Breast epithelium (tissue), 4 donors: ENCODE measurements at regions not wholly inside any gene's neighbourhood (a gene's known extent, or its start where the extent isn't known, plus 50 kb on each side); places are given as distances from the start of the nearest gene placed in this dataset.

Source experiments
- DNase-seq, 2 donors: peaks; one replicate each; pipeline ENCODE4 v3.0.0-alpha.2; 2019; ENCODE audit warnings: low spot score in 2 of 2
- H3K27ac ChIP-seq, 2 donors: fragments of 200-600 bp; sonication (generic) in 1 of 2; one replicate each; pipeline ENCODE4 v1.5.1; 2016 to 2019; ENCODE audit warnings: mild to moderate bottlenecking in 1 of 2
- H3K27me3 ChIP-seq, 2 donors: fragments of 200-600 bp; sonication (generic) in 1 of 2; one replicate each; pipeline versions ENCODE4 v1.5.1 to v1.6.0; 2017 to 2019; ENCODE audit warnings: control low read depth in 1 of 2, mild to moderate bottlenecking in 1 of 2
- H3K36me3 ChIP-seq: fragments of 200-600 bp; one replicate; pipeline ENCODE4 v1.5.1; 2019
- H3K4me1 ChIP-seq, 2 donors: fragments of 200-600 bp; sonication (generic); one replicate each; pipeline ENCODE4 v1.5.1; 2016 to 2019; ENCODE audit warnings: control low read depth in 1 of 2
- H3K4me3 ChIP-seq, 3 donors: fragments of 200-600 bp; sonication (generic); 1 replicate in 2 of 3; 2 replicates in 1 of 3; pipeline ENCODE4 v1.5.1; 2016 to 2019; ENCODE audit warnings: mild to moderate bottlenecking in 3 of 3, moderate library complexity in 2 of 3
- H3K9me3 ChIP-seq, 2 donors: fragments of 200-600 bp; sonication (generic) in 1 of 2; one replicate each; pipeline ENCODE4 v1.5.1; 2016 to 2019; ENCODE audit warnings: control low read depth in 1 of 2
- POLR2A ChIP-seq: fragments of 450-650 bp; IDR thresholded peaks from one replicate; pipeline ENCODE4 v1.6.1; 2016; ENCODE audit warnings: antibody characterized with exemption, mild to moderate bottlenecking, moderate library complexity
- POLR2AphosphoS5 ChIP-seq, 3 donors: sonication (generic); formaldehyde crosslinking; IDR thresholded peaks; one replicate each; pipeline ENCODE4 v1.6.1; 2017; ENCODE audit warnings: antibody characterized with exemption in 3 of 3
- intact Hi-C: fragments of 100-400 bp; cut with DNase I; formaldehyde crosslinking; loops from one replicate; pipeline ENCODE4 v1.15.1; 2023; ENCODE audit warnings: low total_unique reads
- TF ChIP-seq, protein P1 (sequence below), 3 donors: fragments of 450-650 bp; IDR thresholded peaks; one replicate each; pipeline ENCODE4 v1.5.1; 2016 to 2017; ENCODE audit warnings: antibody characterized with exemption in 3 of 3, mild to moderate bottlenecking in 3 of 3, moderate library complexity in 3 of 3

GRCh38 chr19:31988256-31988655 is 357.2 kb upstream of the ZNF507 start:
- TF ChIP-seq, protein P1, sequence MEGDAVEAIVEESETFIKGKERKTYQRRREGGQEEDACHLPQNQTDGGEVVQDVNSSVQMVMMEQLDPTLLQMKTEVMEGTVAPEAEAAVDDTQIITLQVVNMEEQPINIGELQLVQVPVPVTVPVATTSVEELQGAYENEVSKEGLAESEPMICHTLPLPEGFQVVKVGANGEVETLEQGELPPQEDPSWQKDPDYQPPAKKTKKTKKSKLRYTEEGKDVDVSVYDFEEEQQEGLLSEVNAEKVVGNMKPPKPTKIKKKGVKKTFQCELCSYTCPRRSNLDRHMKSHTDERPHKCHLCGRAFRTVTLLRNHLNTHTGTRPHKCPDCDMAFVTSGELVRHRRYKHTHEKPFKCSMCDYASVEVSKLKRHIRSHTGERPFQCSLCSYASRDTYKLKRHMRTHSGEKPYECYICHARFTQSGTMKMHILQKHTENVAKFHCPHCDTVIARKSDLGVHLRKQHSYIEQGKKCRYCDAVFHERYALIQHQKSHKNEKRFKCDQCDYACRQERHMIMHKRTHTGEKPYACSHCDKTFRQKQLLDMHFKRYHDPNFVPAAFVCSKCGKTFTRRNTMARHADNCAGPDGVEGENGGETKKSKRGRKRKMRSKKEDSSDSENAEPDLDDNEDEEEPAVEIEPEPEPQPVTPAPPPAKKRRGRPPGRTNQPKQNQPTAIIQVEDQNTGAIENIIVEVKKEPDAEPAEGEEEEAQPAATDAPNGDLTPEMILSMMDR (IDR thresholded peaks at IDR 0.05): no peak
- no peak for TF ChIP-seq POLR2AphosphoS5 (IDR thresholded peaks at IDR 0.05)
- TF ChIP-seq POLR2A: no peak
- H3K27ac ChIP-seq: no peak overlapping the region
- DNase-seq: no peak
- peaks cover 9 to 10% of the 10 kb centered on the region in 2 donors for H3K9me3 ChIP-seq
- H3K4me3 ChIP-seq: no peak overlapping the region
- H3K36me3 ChIP-seq: no peaks in the 10 kb centered on the region
- intact Hi-C loops: no loop called here
- H3K27me3 ChIP-seq: no peaks in the 10 kb centered on the region
- no peaks in the 10 kb centered on the region for H3K4me1 ChIP-seq

GRCh38 chr19:31991984-31992655 is 353.3 kb upstream of the ZNF507 start:
- H3K4me3 ChIP-seq: no peak overlapping the region
- H3K27ac ChIP-seq: no peak overlapping the region
- intact Hi-C loops: no loop called here
- no peaks in the 10 kb centered on the region for H3K4me1 ChIP-seq
- no peaks in the 10 kb centered on the region for H3K9me3 ChIP-seq
- no peak for DNase-seq
- H3K36me3 ChIP-seq: no peaks in the 10 kb centered on the region
- no peaks in the 10 kb centered on the region for H3K27me3 ChIP-seq
- TF ChIP-seq, protein P1 (IDR thresholded peaks at IDR 0.05): no peak
- TF ChIP-seq POLR2A (no peak), POLR2AphosphoS5 (IDR thresholded peaks at IDR 0.05) (no peak)

DNA sequence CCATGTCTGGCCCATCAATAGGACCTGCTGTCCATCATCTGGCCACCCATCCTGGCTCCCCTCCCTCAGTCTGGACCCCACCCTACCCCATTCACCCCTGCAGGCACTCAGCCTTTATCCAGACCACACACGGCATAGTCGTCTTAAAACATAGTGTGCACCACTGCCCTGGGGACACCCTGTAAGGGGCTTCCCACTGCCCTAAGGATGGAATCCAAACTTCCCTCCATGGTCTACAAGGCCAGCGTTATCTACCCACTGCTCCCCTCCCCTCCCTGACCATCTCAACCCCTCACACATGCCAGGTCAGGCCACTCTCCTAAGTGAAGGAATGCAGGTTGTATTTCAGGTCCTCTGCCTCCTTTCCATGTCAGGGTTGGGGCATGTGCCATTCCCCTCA is 352.7 kb upstream of the ZNF507 start:
- intact Hi-C loops: no loop called here

GRCh38 chr19:31995546-31995945 is 349.9 kb upstream of the ZNF507 start:
- H3K27me3 ChIP-seq: no peaks in the 10 kb centered on the region
- H3K36me3 ChIP-seq: no peaks in the 10 kb centered on the region

More for the DNA sequence above, 352.7 kb upstream of the ZNF507 start:
- no peaks in the 10 kb centered on the region for H3K36me3 ChIP-seq
- no peaks in the 10 kb centered on the region for H3K4me1 ChIP-seq
- no peak overlapping the region for H3K4me3 ChIP-seq
- no peaks in the 10 kb centered on the region for H3K9me3 ChIP-seq
- TF ChIP-seq POLR2AphosphoS5 (IDR thresholded peaks at IDR 0.05) (no peak), POLR2A (no peak)
- TF ChIP-seq, protein P1 (IDR thresholded peaks at IDR 0.05): no peak
- DNase-seq: no peak
- no peak overlapping the region for H3K27ac ChIP-seq
- H3K27me3 ChIP-seq: no peaks in the 10 kb centered on the region

DNA sequence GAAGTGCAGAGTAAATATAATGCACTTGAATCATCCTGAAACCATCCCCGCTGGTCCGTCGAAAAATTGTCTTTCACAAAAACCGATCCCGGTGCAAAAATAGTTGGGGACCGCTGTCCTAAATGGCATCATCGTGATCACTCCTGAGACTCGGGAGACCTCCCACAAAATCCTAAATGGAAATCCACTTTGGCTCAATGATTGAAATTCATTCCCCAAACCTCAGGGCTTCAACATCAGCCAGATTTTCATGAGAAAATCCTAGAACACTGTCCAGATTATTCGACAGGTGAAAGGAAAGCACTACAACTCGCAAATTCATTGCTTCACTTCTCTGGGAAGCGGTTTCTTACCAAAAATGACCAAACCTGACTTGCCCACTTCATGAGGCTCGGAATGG is 335.3 kb upstream of the ZNF507 start:
- Histone ChIP-seq H3K27ac (no peak overlapping the region), H3K36me3 (no peaks in the 10 kb centered on the region)
- no peak for DNase-seq

More at GRCh38 chr19:31995546-31995945, 349.9 kb upstream of the ZNF507 start:
- intact Hi-C loops: no loop called here
- H3K27ac ChIP-seq: no peak overlapping the region
- no peak for DNase-seq
- TF ChIP-seq, protein P1 (IDR thresholded peaks at IDR 0.05): no peak
- TF ChIP-seq POLR2A (no peak), POLR2AphosphoS5 (IDR thresholded peaks at IDR 0.05) (no peak)
- H3K4me1 ChIP-seq: no peaks in the 10 kb centered on the region
- no peak overlapping the region for H3K4me3 ChIP-seq
- H3K9me3 ChIP-seq: no peaks in the 10 kb centered on the region

More for the DNA sequence above, 335.3 kb upstream of the ZNF507 start:
- no peak for TF ChIP-seq POLR2A
- TF ChIP-seq, protein P1 (IDR thresholded peaks at IDR 0.05): no peak
- no peak for TF ChIP-seq POLR2AphosphoS5 (IDR thresholded peaks at IDR 0.05)
- Histone ChIP-seq H3K9me3 (no peaks in the 10 kb centered on the region), H3K4me1 (no peaks in the 10 kb centered on the region), H3K27me3 (no peaks in the 10 kb centered on the region), H3K4me3 (no peak overlapping the region)
- intact Hi-C loops: no loop called here
